ENCODE measurements at regions not wholly inside any gene's neighbourhood (a gene's known extent, or its start where the extent isn't known, plus 50 kb on each side); places are given as distances from the start of the nearest gene placed in this dataset.
"Not testable (repeated sequence)": the region's sequence is repeated elsewhere in the genome, so short reads cannot be mapped to it uniquely, and the experiment has no call there.

DNA sequence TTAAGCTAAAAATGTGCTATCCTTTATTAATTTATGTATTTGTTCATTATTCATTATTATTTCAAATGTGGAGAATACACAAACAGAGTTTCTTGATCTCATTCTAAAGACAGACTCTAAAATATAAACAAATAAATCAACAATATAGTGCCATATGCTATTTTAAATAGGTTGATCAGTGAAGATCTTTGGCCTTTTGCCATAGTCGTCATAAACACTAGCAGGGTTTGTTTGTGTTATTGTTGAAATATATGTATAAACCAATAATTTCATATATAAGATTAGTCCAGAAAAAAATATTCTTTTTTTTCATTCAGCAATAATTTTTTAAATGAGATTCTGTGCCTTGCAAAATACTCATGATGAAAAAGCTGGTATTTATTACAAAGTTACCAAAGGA is 62.1 kb upstream of the KYNU start:
- intact Hi-C loops (cut with DNase I) = no loop called here
- Histone ChIP-seq H3K4me3 (no peak overlapping the region), H3K27me3 (ENCODE audit: insufficient read depth in 3 of 3, low read length in 2 of 3) (no peaks in the 10 kb centered on the region), H3K4me1 (no peaks in the 10 kb centered on the region), H3K9me3 (no peaks in the 10 kb centered on the region), H3K36me3 (ENCODE audit: insufficient read depth in 1 of 2, low read depth in 1 of 2) (no peaks in the 10 kb centered on the region), H3K27ac (no peak overlapping the region)
- ATAC-seq = no peak
- DNase-seq = no peak
- 59 to 69% (median 67%) methylated on average over 1 of the region's 1 CpG for WGBS, 3 donors
- TF ChIP-seq, protein P1, sequence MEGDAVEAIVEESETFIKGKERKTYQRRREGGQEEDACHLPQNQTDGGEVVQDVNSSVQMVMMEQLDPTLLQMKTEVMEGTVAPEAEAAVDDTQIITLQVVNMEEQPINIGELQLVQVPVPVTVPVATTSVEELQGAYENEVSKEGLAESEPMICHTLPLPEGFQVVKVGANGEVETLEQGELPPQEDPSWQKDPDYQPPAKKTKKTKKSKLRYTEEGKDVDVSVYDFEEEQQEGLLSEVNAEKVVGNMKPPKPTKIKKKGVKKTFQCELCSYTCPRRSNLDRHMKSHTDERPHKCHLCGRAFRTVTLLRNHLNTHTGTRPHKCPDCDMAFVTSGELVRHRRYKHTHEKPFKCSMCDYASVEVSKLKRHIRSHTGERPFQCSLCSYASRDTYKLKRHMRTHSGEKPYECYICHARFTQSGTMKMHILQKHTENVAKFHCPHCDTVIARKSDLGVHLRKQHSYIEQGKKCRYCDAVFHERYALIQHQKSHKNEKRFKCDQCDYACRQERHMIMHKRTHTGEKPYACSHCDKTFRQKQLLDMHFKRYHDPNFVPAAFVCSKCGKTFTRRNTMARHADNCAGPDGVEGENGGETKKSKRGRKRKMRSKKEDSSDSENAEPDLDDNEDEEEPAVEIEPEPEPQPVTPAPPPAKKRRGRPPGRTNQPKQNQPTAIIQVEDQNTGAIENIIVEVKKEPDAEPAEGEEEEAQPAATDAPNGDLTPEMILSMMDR (IDR thresholded peaks at IDR 0.05) = no peak

DNA sequence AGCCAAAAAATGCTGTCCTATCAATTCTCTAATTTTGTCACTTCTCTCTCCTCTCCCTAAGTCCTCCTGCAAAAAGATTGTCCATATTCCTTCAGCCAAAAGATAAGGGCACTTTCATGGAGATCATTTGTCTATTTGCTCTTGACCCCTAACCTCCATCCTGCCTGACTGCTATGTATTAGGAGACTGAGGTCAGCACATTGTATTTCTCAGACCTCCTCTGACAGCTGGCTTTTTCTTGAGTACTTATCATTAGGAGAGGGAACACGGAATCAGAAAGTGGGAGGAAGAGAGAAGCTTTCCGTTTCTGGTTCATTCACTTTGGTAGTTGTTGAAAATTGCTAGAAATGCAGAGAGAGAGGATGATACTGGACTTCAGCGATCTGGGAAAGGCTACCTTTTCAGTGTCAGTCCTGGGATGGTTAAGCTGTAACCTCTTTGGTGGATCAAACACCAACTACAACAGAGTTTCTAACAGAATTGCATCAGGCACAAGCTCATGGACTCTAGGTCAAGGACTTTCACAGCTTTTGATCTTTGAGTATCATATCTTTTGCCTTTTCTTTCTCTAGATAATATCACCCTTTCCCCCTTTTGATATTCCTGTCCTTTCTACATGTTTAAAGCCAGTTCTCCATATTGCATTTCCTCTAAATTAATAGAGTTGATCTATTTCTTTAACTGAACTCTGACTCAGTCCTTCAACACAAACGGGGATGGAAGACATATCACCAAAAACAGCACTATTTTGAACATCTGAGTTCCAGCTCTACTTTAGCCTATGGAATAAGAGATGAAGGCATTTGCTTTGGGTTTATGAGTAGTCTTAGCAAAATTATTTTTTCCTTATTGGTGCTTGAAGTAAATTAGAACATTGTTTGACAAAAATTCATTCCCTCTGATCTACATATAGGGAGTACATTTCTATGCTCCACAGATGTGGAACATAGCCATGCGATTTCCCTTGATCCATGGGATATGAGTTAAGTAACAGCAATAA is 63.3 kb upstream of the KYNU start:
- DNase-seq (no peak), ATAC-seq (no peak)
- no peaks in the 10 kb centered on the region for H3K36me3 ChIP-seq (ENCODE audit: insufficient read depth in 1 of 2, low read depth in 1 of 2)
- 61 to 65% (median 65%) methylated on average over 5 of the region's 5 CpGs for WGBS, 3 donors
- H3K9me3 ChIP-seq = no peaks in the 10 kb centered on the region
- no peaks in the 10 kb centered on the region for H3K4me1 ChIP-seq
- H3K27ac ChIP-seq = no peak overlapping the region
- no peak overlapping the region for H3K4me3 ChIP-seq
- H3K27me3 ChIP-seq (ENCODE audit: insufficient read depth in 3 of 3, low read length in 2 of 3) = no peaks in the 10 kb centered on the region
- TF ChIP-seq, protein P1 (IDR thresholded peaks at IDR 0.05) = no peak
- intact Hi-C loops (cut with DNase I) = no loop called here

DNA sequence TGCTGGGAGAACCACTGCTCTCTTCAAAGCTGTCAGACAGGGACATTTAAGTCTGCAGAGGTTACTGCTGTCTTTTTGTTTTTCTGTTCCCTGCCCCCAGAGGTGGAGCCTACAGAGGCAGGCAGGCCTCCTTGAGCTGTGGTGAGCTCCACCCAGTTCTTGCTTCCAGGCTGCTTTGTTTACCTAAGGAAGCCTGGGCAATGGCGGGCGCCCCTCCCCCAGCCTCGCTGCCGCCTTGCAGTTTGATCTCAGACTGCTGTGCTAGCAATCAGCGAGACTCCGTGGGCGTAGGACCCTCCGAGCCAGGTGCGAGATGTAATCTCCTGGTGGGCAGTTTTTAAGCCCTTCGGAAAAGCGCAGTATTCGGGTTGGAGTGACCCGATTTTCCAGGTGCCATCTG is 65.8 kb upstream of the KYNU start:
- H3K4me3 ChIP-seq; intact Hi-C loops (cut with DNase I); H3K36me3 ChIP-seq (ENCODE audit: insufficient read depth in 1 of 2, low read depth in 1 of 2); DNase-seq; H3K4me1 ChIP-seq; H3K27ac ChIP-seq; H3K9me3 ChIP-seq; ATAC-seq; H3K27me3 ChIP-seq (ENCODE audit: insufficient read depth in 3 of 3, low read length in 2 of 3): not testable (repeated sequence)
- 74 to 81% (median 80%) methylated on average over 12 to 13 of the region's 13 CpGs for WGBS, 3 donors

DNA sequence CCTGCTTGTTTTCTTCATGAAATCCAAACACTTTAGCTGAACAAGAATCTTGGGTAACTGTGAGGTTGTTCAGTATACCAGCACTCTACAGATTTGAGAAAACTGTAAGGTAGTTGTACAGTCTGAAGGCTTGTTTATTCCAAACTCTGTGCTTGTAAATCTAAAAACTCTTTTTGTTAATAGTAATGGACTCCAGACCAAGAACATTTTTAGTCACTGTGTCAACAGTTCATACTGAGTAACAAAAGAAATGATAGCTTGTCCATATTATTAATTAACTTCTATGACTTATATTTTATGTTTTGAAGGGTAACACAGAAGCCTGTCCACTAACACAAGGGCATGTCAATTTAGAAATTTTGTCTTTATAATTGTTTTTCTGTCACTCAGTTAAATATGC is 72.2 kb upstream of the KYNU start:
- H3K9me3 ChIP-seq = no peaks in the 10 kb centered on the region
- TF ChIP-seq, protein P1 (IDR thresholded peaks at IDR 0.05) = no peak
- no peaks in the 10 kb centered on the region for H3K27me3 ChIP-seq (ENCODE audit: insufficient read depth in 3 of 3, low read length in 2 of 3)
- no peak overlapping the region for H3K4me3 ChIP-seq
- no peak for DNase-seq
- H3K36me3 ChIP-seq (ENCODE audit: insufficient read depth in 1 of 2, low read depth in 1 of 2) = no peaks in the 10 kb centered on the region
- H3K27ac ChIP-seq = no peak overlapping the region
- no peak for ATAC-seq
- H3K4me1 ChIP-seq = no peaks in the 10 kb centered on the region
- intact Hi-C loops (cut with DNase I) = no loop called here

DNA sequence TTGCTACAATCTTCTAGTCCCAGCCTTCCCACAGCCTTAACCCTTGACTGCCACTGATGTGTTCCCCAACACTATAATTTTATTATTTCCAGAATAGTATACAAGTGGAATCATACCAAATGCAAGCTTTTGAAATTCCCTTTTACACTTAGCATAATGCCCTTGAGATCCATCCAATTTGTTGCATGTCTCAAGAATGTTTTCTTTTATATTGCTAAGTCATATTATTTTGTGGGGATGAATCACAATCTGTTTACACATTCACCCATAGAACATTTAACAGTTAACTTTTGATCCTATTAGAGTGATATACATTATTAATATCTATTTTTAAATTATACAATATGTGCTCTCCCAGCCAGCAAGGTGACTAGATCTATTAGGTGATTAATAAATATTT is 74.3 kb upstream of the KYNU start:
- intact Hi-C loops (cut with DNase I) = no loop called here
- TF ChIP-seq, protein P1 (IDR thresholded peaks at IDR 0.05) = no peak
- Histone ChIP-seq H3K4me1 (no peaks in the 10 kb centered on the region), H3K4me3 (no peak overlapping the region), H3K9me3 (no peaks in the 10 kb centered on the region), H3K27ac (no peak overlapping the region), H3K36me3 (ENCODE audit: insufficient read depth in 1 of 2, low read depth in 1 of 2) (no peaks in the 10 kb centered on the region), H3K27me3 (ENCODE audit: insufficient read depth in 3 of 3, low read length in 2 of 3) (no peaks in the 10 kb centered on the region)
- no peak for DNase-seq
- ATAC-seq = no peak
